NB4 (cell line): ENCODE measurements at regions not wholly inside any gene's neighbourhood (a gene's known extent, or its start where the extent isn't known, plus 50 kb on each side); places are given as distances from the start of the nearest gene placed in this dataset.

Experiments used
- MAX ChIP-seq: IDR thresholded peaks from 2 replicates; pipeline ENCODE4 v1.6.1; 2011; ENCODE audit warnings: low read depth, low read length
- POLR2A ChIP-seq: IDR thresholded peaks from 2 replicates; pipeline ENCODE4 v1.6.1; 2011; ENCODE audit warnings: mild to moderate bottlenecking; ENCODE audit not compliant: insufficient read length; ENCODE audit errors: extremely low read depth

DNA sequence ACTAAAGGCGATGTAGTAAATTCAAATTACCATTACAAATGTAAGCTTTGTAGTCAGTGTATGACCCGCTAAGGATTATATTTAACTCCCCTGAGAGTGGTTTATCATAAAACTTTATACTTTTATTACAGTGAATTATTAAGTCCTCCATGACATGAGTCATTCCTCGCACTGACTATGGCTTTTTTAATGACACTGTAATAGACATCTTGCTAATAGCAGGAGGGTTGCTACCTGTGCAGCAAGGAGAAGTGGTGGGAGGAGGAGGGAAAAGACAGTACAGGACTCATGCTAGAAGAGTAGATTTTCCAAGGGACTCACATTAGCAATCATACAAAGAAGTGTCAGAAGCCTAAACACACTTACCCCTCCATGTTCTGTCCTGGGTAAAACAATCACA is 556.1 kb downstream of the BCL11A start:
- TF ChIP-seq MAX: no peak
- no peak for TF ChIP-seq POLR2A
